Gastrocnemius medialis (tissue), 4 donors: ENCODE measurements at regions not wholly inside any gene's neighbourhood (a gene's known extent, or its start where the extent isn't known, plus 50 kb on each side); places are given as distances from the start of the nearest gene placed in this dataset.

Experiments
- ATAC-seq, 2 donors: fragments of 150-250 bp; one replicate each; pipeline ENCODE4 v1.9.1; 2016
- DNase-seq, 2 donors: peaks; one replicate each; pipeline ENCODE4 v3.0.0-alpha.2; 2019
- H3K27ac ChIP-seq, 4 donors: fragments of 200-600 bp; sonication (generic); 1 replicate in 1 of 4; 2 replicates in 3 of 4; pipeline ENCODE4 v1.5.1; 2016 to 2018; ENCODE audit warnings: mild to moderate bottlenecking in 2 of 4, moderate library complexity in 1 of 4
- H3K27me3 ChIP-seq, 3 donors: fragments of 200-600 bp; sonication (generic) in 2 of 3; 1 replicate in 1 of 3; 2 replicates in 2 of 3; pipeline versions ENCODE4 v1.5.1 to v1.6.0; 2016 to 2019; ENCODE audit warnings: mild to moderate bottlenecking in 1 of 3, moderate library complexity in 1 of 3
- H3K36me3 ChIP-seq, 2 donors: fragments of 200-600 bp; sonication (generic) in 1 of 2; one replicate each; pipeline ENCODE4 v1.5.1; 2017 to 2018
- H3K4me1 ChIP-seq, 2 donors: fragments of 200-600 bp; sonication (generic) in 1 of 2; one replicate each; pipeline ENCODE4 v1.5.1; 2016 to 2017; ENCODE audit warnings: mild to moderate bottlenecking in 2 of 2
- H3K4me3 ChIP-seq, 4 donors: fragments of 200-600 bp; sonication (generic) in 3 of 4; 1 replicate in 1 of 4; 2 replicates in 3 of 4; pipeline ENCODE4 v1.5.1; 2016 to 2019; ENCODE audit warnings: mild to moderate bottlenecking in 2 of 4
- H3K9me3 ChIP-seq, 3 donors: fragments of 200-600 bp; sonication (generic) in 2 of 3; 1 replicate in 1 of 3; 2 replicates in 2 of 3; pipeline ENCODE4 v1.5.1; 2016 to 2019
- CTCF ChIP-seq, 5 experiments: fragments of 450-650 bp in 3 of 5; fragments of 200-600 bp in 2 of 5; sonication (generic) in 2 of 5; IDR thresholded peaks in 4 of 5; conservative IDR thresholded peaks in 1 of 5; 1 replicate in 4 of 5; 2 replicates in 1 of 5; pipeline ENCODE4 v1.5.1; 2016 to 2019; ENCODE audit warnings: antibody characterized with exemption in 5 of 5, mild to moderate bottlenecking in 3 of 5, moderate library complexity in 3 of 5
- POLR2A ChIP-seq, 2 donors: fragments of 450-650 bp; IDR thresholded peaks; one replicate each; pipeline ENCODE4 v1.6.1; 2017; ENCODE audit warnings: antibody characterized with exemption in 2 of 2, mild to moderate bottlenecking in 2 of 2, moderate library complexity in 2 of 2
- in situ Hi-C, 4 donors: fragments of 200-750 bp; cut with MboI; loops; one replicate each; pipeline versions ENCODE4 v1.15.0 to v1.8.0; 2017; ENCODE audit warnings: low sequenced_read_pairs in 4 of 4
- intact Hi-C: fragments of 100-400 bp; cut with DNase I; formaldehyde crosslinking; loops from one replicate; pipeline ENCODE4 v1.15.1; 2023; ENCODE audit warnings: low total_unique reads

- no peak for DNase-seq
- in situ Hi-C loops = no loop called here
- no peaks in the 10 kb centered on the region for H3K36me3 ChIP-seq
- ATAC-seq = no peak
- H3K4me3 ChIP-seq = no peak overlapping the region
- H3K4me1 ChIP-seq = peaks cover 0 to 4% of the 10 kb centered on the region in 2 donors
- H3K27ac ChIP-seq = no peak overlapping the region
- no peak for TF ChIP-seq CTCF (IDR thresholded peaks at IDR 0.05 in 4 of 5, conservative IDR thresholded peaks at IDR 0.05 in 1 of 5)
- no peak for TF ChIP-seq POLR2A (IDR thresholded peaks at IDR 0.05)
- no peaks in the 10 kb centered on the region for H3K27me3 ChIP-seq
- intact Hi-C loops = no loop called here
- H3K9me3 ChIP-seq = no peaks in the 10 kb centered on the region
Observed at GRCh38 chr12:91663310-91663709, 480.7 kb upstream of the DCN start.

- no peak for DNase-seq
- in situ Hi-C loops = no loop called here
- Histone ChIP-seq H3K4me1 (peaks cover 0 to 4% of the 10 kb centered on the region in 2 donors), H3K27ac (no peak overlapping the region), H3K27me3 (no peaks in the 10 kb centered on the region), H3K9me3 (no peaks in the 10 kb centered on the region), H3K4me3 (no peak overlapping the region), H3K36me3 (no peaks in the 10 kb centered on the region)
- no peak for ATAC-seq
- intact Hi-C loops = no loop called here
- TF ChIP-seq POLR2A (IDR thresholded peaks at IDR 0.05) (no peak), CTCF (IDR thresholded peaks at IDR 0.05 in 4 of 5, conservative IDR thresholded peaks at IDR 0.05 in 1 of 5) (no peak)
Observed at GRCh38 chr12:91662021-91662420, 479.4 kb upstream of the DCN start.

GRCh38 chr12:91657032-91657431 is 474.4 kb upstream of the DCN start:
- Histone ChIP-seq H3K4me1 (peaks cover 0 to 5% of the 10 kb centered on the region in 2 donors), H3K9me3 (no peaks in the 10 kb centered on the region), H3K27ac (no peak overlapping the region), H3K36me3 (no peaks in the 10 kb centered on the region), H3K27me3 (no peaks in the 10 kb centered on the region), H3K4me3 (no peak overlapping the region)
- in situ Hi-C loops = no loop called here
- no peak for TF ChIP-seq CTCF (IDR thresholded peaks at IDR 0.05 in 4 of 5, conservative IDR thresholded peaks at IDR 0.05 in 1 of 5)
- no peak for TF ChIP-seq POLR2A (IDR thresholded peaks at IDR 0.05)
- intact Hi-C loops = no loop called here
- no peak for ATAC-seq
- DNase-seq = no peak

GRCh38 chr12:91655966-91656365 is 473.3 kb upstream of the DCN start:
- Histone ChIP-seq H3K27ac (no peak overlapping the region), H3K4me3 (no peak overlapping the region), H3K9me3 (no peaks in the 10 kb centered on the region), H3K36me3 (no peaks in the 10 kb centered on the region), H3K4me1 (peaks cover 4 to 12% of the 10 kb centered on the region in 2 donors), H3K27me3 (no peaks in the 10 kb centered on the region)
- TF ChIP-seq POLR2A (IDR thresholded peaks at IDR 0.05) (no peak), CTCF (IDR thresholded peaks at IDR 0.05 in 4 of 5, conservative IDR thresholded peaks at IDR 0.05 in 1 of 5) (no peak)
- no peak for ATAC-seq
- intact Hi-C loops = no loop called here
- in situ Hi-C loops = no loop called here
- DNase-seq = no peak

GRCh38 chr12:91654087-91654486 is 471.5 kb upstream of the DCN start:
- DNase-seq (no peak), ATAC-seq (no peak)
- H3K4me1 ChIP-seq = peaks cover 4 to 12% of the 10 kb centered on the region in 2 donors
- no peaks in the 10 kb centered on the region for H3K9me3 ChIP-seq
- no peak overlapping the region for H3K4me3 ChIP-seq
- no peaks in the 10 kb centered on the region for H3K27me3 ChIP-seq
- intact Hi-C loops (no loop called here), in situ Hi-C loops (no loop called here)
- no peaks in the 10 kb centered on the region for H3K36me3 ChIP-seq
- no peak overlapping the region for H3K27ac ChIP-seq
- TF ChIP-seq CTCF (IDR thresholded peaks at IDR 0.05 in 4 of 5, conservative IDR thresholded peaks at IDR 0.05 in 1 of 5) (no peak), POLR2A (IDR thresholded peaks at IDR 0.05) (no peak)
